Endothelial cell of umbilical vein (primary cell): ENCODE measurements at regions not wholly inside any gene's neighbourhood (a gene's known extent, or its start where the extent isn't known, plus 50 kb on each side); places are given as distances from the start of the nearest gene placed in this dataset.

ENCODE experiments used
- BruUV-seq: library from RNA; stranded (reverse); fragments of 400-500 nt; replicated peaks from 2 replicates; lab custom pipeline; 2021; lab: Mats Ljungman, UMichigan
- CTCF ChIA-PET: fragments of 300-600, 350-600 bp; sonication (Branson Sonifier 250); formaldehyde crosslinking; loops from one replicate; lab custom pipeline; 2021; ENCODE audit warnings: antibody characterized with exemption, inconsistent platforms; lab: Charles Lee
- POLR2A ChIA-PET: fragments of 300-600, 350-600 bp; sonication (Branson Sonifier 250); formaldehyde crosslinking; loops from one replicate; lab custom pipeline; 2021; ENCODE audit warnings: antibody characterized with exemption, inconsistent platforms; lab: Charles Lee
- DNase-seq: peaks from one replicate; pipeline ENCODE4 v3.0.0-alpha.2; 2011; ENCODE audit warnings: low read depth, low spot score
- FAIRE-seq: peaks from 2 replicates; lab custom pipeline; 2011; peaks lifted over from hg19 to GRCh38; lab: Jason Lieb, UNC
- H2AFZ ChIP-seq: 2 replicates; pipeline ENCODE4 v1.6.0; 2012; ENCODE audit warnings: low read depth, low read length, control low read depth, inconsistent platforms
- H3K27ac ChIP-seq: 2 replicates; pipeline ENCODE4 v1.5.1; 2011; ENCODE audit warnings: low read depth, mild to moderate bottlenecking, control low read depth, low read length, moderate library complexity; ENCODE audit not compliant: insufficient read depth
- H3K27me3 ChIP-seq, 2 experiments: 2 replicates each; pipeline versions ENCODE4 v1.6.0 to v1.6.1; 2011; ENCODE audit warnings: low read length in 2 of 2, mixed read lengths in 1 of 2; ENCODE audit not compliant: control insufficient read depth in 2 of 2, insufficient read depth in 2 of 2
- H3K36me3 ChIP-seq, 2 experiments: 2 replicates in 1 of 2; 3 replicates in 1 of 2; pipeline ENCODE4 v1.5.1; 2011; ENCODE audit warnings: low read length in 2 of 2, mild to moderate bottlenecking in 1 of 2, moderate library complexity in 1 of 2; ENCODE audit not compliant: control insufficient read depth in 2 of 2, insufficient read depth in 2 of 2; ENCODE audit errors: extremely low read depth in 1 of 2
- H3K4me1 ChIP-seq: 3 replicates; pipeline ENCODE4 v1.5.1; 2011; ENCODE audit warnings: mild to moderate bottlenecking, low read length; ENCODE audit not compliant: control insufficient read depth, insufficient read depth; ENCODE audit errors: extremely low read depth
- H3K4me2 ChIP-seq: 2 replicates; pipeline ENCODE4 v1.6.1; 2011; ENCODE audit warnings: low read length, control low read depth, mixed read lengths; ENCODE audit not compliant: insufficient read depth
- H3K4me3 ChIP-seq, 3 experiments: fragments of 200-600 bp in 1 of 3; sonication (generic), shearing (Covaris generic) in 1 of 3; replicated peaks in 1 of 3; 2 replicates each; pipeline ENCODE4 v1.5.1; 2011 to 2016; ENCODE audit warnings: control low read depth in 3 of 3, low read length in 3 of 3, mild to moderate bottlenecking in 2 of 3, inconsistent platforms in 1 of 3, low read depth in 1 of 3, moderate library complexity in 1 of 3; ENCODE audit not compliant: insufficient read depth in 1 of 3
- H3K79me2 ChIP-seq: 2 replicates; pipeline ENCODE4 v1.6.0; 2012; ENCODE audit warnings: low read length, inconsistent platforms; ENCODE audit not compliant: control insufficient read depth, insufficient read depth
- H3K9ac ChIP-seq: replicated peaks from 2 replicates; pipeline ENCODE3; 2011; ENCODE audit warnings: low read length, control low read depth; ENCODE audit not compliant: insufficient read depth; ENCODE audit errors: extremely low read depth
- H3K9me1 ChIP-seq: replicated peaks from 3 replicates; pipeline ENCODE4 v1.6.0; 2011; ENCODE audit warnings: mild to moderate bottlenecking, low read length; ENCODE audit not compliant: control insufficient read depth, insufficient read depth; ENCODE audit errors: extremely low read depth
- H3K9me3 ChIP-seq: replicated peaks from 2 replicates; pipeline ENCODE4 v1.5.1; 2012; ENCODE audit warnings: low read length, inconsistent platforms; ENCODE audit not compliant: control insufficient read depth, insufficient read depth
- H4K20me1 ChIP-seq: replicated peaks from 2 replicates; pipeline ENCODE3; 2011; ENCODE audit warnings: mild to moderate bottlenecking, low read length; ENCODE audit not compliant: control insufficient read depth, insufficient read depth; ENCODE audit errors: extremely low read depth
- CTCF ChIP-seq, 2 donors: IDR thresholded peaks; 1 replicate in 1 of 2; 2 replicates in 1 of 2; pipeline ENCODE4 v1.5.1; 2011; ENCODE audit warnings: low read length in 2 of 2, mild to moderate bottlenecking in 2 of 2, moderate library complexity in 2 of 2, control low read depth in 1 of 2, inconsistent platforms in 1 of 2, low read depth in 1 of 2; ENCODE audit not compliant: insufficient read depth in 1 of 2; ENCODE audit errors: extremely low read depth in 1 of 2
- EZH2 ChIP-seq: IDR thresholded peaks from 2 replicates; pipeline ENCODE4 v1.6.1; 2012; ENCODE audit warnings: borderline replicate concordance, low read depth, mild to moderate bottlenecking, moderate library complexity, low read length, inconsistent platforms; ENCODE audit not compliant: severe bottlenecking
- FOS ChIP-seq: IDR thresholded peaks from 2 replicates; pipeline ENCODE4 v1.6.1; 2011; ENCODE audit warnings: mild to moderate bottlenecking, low read length, moderate library complexity, borderline replicate concordance; ENCODE audit not compliant: insufficient read depth
- GATA2 ChIP-seq: IDR thresholded peaks from 2 replicates; pipeline ENCODE4 v1.7.0; 2011; ENCODE audit warnings: low read depth, mild to moderate bottlenecking, moderate library complexity, mixed read lengths, low read length; ENCODE audit not compliant: insufficient read length, insufficient read depth
- JUN ChIP-seq: IDR thresholded peaks from 2 replicates; pipeline ENCODE4 v1.6.1; 2011; ENCODE audit warnings: borderline replicate concordance, low read depth; ENCODE audit not compliant: insufficient read length, insufficient read depth
- MAX ChIP-seq: IDR thresholded peaks from 2 replicates; pipeline ENCODE4 v1.6.1; 2011; ENCODE audit not compliant: insufficient read depth, insufficient read length
- MYC ChIP-seq: IDR thresholded peaks from one replicate; pipeline ENCODE4 v1.6.1; 2011; ENCODE audit warnings: mild to moderate bottlenecking, low read depth, low read length
- POLR2A ChIP-seq: IDR thresholded peaks from 2 replicates; pipeline ENCODE4 v1.6.1; 2012; ENCODE audit warnings: low read depth, mild to moderate bottlenecking, control low read depth, low read length
- POLR2AphosphoS5 ChIP-seq: IDR thresholded peaks from 2 replicates; pipeline ENCODE4 v1.6.1; 2012; ENCODE audit warnings: low read depth, mild to moderate bottlenecking, control low read depth, low read length, moderate library complexity; ENCODE audit not compliant: insufficient read depth
- dilution Hi-C: fragments of 300-500 bp; cut with MboI; formaldehyde crosslinking; loops from one replicate; pipeline ENCODE4 v1.15.0; 2019; ENCODE audit warnings: low sequenced_read_pairs; ENCODE audit not compliant: extremely low pct_ligation_motif_present
- intact Hi-C: fragments of 100-400 bp; cut with micrococcal nuclease; formaldehyde crosslinking; loops from one replicate; pipeline ENCODE4 v1.10.0; 2022

- Histone ChIP-seq H3K4me1 (no peaks in the 10 kb centered on the region), H3K4me2 (no peak overlapping the region)
- dilution Hi-C loops, result no loop called here
Measured at GRCh38 chr6:163743796-163744195, 329.3 kb downstream of the QKI start.

More at GRCh38 chr6:163743796-163744195, 329.3 kb downstream of the QKI start:
- Histone ChIP-seq H3K27ac (no peak overlapping the region), H3K79me2 (no peaks in the 10 kb centered on the region), H3K9ac (no peak overlapping the region), H3K9me1 (no peaks in the 10 kb centered on the region), H3K9me3 (no peaks in the 10 kb centered on the region), H3K4me3 (no peak overlapping the region), H3K36me3 (no peaks in the 10 kb centered on the region), H4K20me1 (no peaks in the 10 kb centered on the region), H2AFZ (no peak overlapping the region), H3K27me3 (no peaks in the 10 kb centered on the region)
- FAIRE-seq (no peak), DNase-seq (no peak)
- no TSS peak for BruUV-seq
- TF ChIP-seq GATA2, result no peak
- TF ChIP-seq JUN, result no peak
- no peak for TF ChIP-seq CTCF (IDR thresholded peaks at IDR 0.05; ENCODE audit: extremely low read depth in 1 of 2, insufficient read depth in 1 of 2, low read depth in 1 of 2, low read length in 2 of 2)
- no peak for TF ChIP-seq EZH2
- TF ChIP-seq FOS, result no peak
- no peak for TF ChIP-seq POLR2AphosphoS5
- TF ChIP-seq MYC, result no peak
- no peak for TF ChIP-seq MAX
- no peak for TF ChIP-seq POLR2A
- ChIA-PET POLR2A (no interaction called here), CTCF (no interaction called here)
- intact Hi-C loops, result no loop called here
